GM23338 (cell line): ENCODE measurements at regions not wholly inside any gene's neighbourhood (a gene's known extent, or its start where the extent isn't known, plus 50 kb on each side); places are given as distances from the start of the nearest gene placed in this dataset.

Source experiments
- CREB1 ChIP-seq: fragments of 250-450 bp; sonication (Bioruptor Pico); IDR thresholded peaks from 2 replicates; pipeline ENCODE4 v1.5.0; 2020; ENCODE audit warnings: low read depth, mild to moderate bottlenecking, moderate library complexity
- CTCF ChIP-seq, 2 experiments: fragments of 200-600 bp in 1 of 2; sonication (generic) in 1 of 2; conservative IDR thresholded peaks; 2 replicates each; pipeline versions ENCODE4 v1.5.1 to v1.6.1; 2016 to 2017; ENCODE audit warnings: antibody characterized with exemption in 2 of 2, low read depth in 2 of 2, mild to moderate bottlenecking in 2 of 2, moderate library complexity in 1 of 2
- ETS1 ChIP-seq: IDR thresholded peaks from 2 replicates; pipeline ENCODE4 v1.6.1; 2016; ENCODE audit warnings: antibody characterized with exemption
- EZH2 ChIP-seq: fragments of 200-600 bp; sonication (generic); IDR thresholded peaks from one replicate; pipeline ENCODE4 v1.8.0; 2017; ENCODE audit warnings: antibody characterized with exemption, mild to moderate bottlenecking, low read depth; ENCODE audit not compliant: unreplicated experiment
- EZH2phosphoT487 ChIP-seq: fragments of 200-600 bp; sonication (generic); IDR thresholded peaks from one replicate; pipeline ENCODE4 v1.8.1; 2018; ENCODE audit warnings: antibody characterized with exemption; ENCODE audit not compliant: unreplicated experiment
- JUNB ChIP-seq: IDR thresholded peaks from one replicate; pipeline ENCODE4 v1.6.1; 2016; ENCODE audit warnings: antibody characterized with exemption; ENCODE audit not compliant: unreplicated experiment
- NANOG ChIP-seq: IDR thresholded peaks from 2 replicates; pipeline ENCODE4 v1.6.1; 2016; ENCODE audit warnings: antibody characterized with exemption, borderline replicate concordance
- POLR2AphosphoS5 ChIP-seq: IDR thresholded peaks from 2 replicates; pipeline ENCODE4 v1.6.1; 2016; ENCODE audit warnings: antibody characterized with exemption, low read depth
- REST ChIP-seq: IDR thresholded peaks from one replicate; pipeline ENCODE4 v1.6.1; 2018; ENCODE audit warnings: antibody characterized with exemption; ENCODE audit not compliant: unreplicated experiment
- STAT1 ChIP-seq: IDR thresholded peaks from one replicate; pipeline ENCODE4 v1.6.1; 2016; ENCODE audit warnings: antibody characterized with exemption; ENCODE audit not compliant: unreplicated experiment
- ZNF114 ChIP-seq: fragments of 250-450 bp; sonication (Bioruptor Pico); IDR thresholded peaks from 2 replicates; pipeline ENCODE4 v1.5.0; 2020; ENCODE audit warnings: mild to moderate bottlenecking, moderate library complexity
- ZNF331 ChIP-seq: fragments of 250-450 bp; sonication (Bioruptor Pico); IDR thresholded peaks from 2 replicates; pipeline ENCODE4 v1.5.0; 2020; ENCODE audit warnings: low read depth, mild to moderate bottlenecking, moderate library complexity

GRCh38 chr10:4721999-4722753, 103.8 kb upstream of the AKR1E2 start:
- no peak for TF ChIP-seq POLR2AphosphoS5
- TF ChIP-seq REST, result no peak
- TF ChIP-seq EZH2phosphoT487, result no peak
- no peak for TF ChIP-seq EZH2
- TF ChIP-seq CTCF (conservative IDR thresholded peaks at IDR 0.05; ENCODE audit: low read depth in 2 of 2), result no peak
- TF ChIP-seq CREB1 (CRISPR knock-in tag), result no peak
- TF ChIP-seq STAT1, result no peak
- no peak for TF ChIP-seq ETS1
- no peak for TF ChIP-seq JUNB
- no peak for TF ChIP-seq ZNF114 (CRISPR knock-in tag)
- no peak for TF ChIP-seq NANOG
- TF ChIP-seq ZNF331 (CRISPR knock-in tag), result no peak
